ENCODE measurements at regions not wholly inside any gene's neighbourhood (a gene's known extent, or its start where the extent isn't known, plus 50 kb on each side); places are given as distances from the start of the nearest gene placed in this dataset.

DNA sequence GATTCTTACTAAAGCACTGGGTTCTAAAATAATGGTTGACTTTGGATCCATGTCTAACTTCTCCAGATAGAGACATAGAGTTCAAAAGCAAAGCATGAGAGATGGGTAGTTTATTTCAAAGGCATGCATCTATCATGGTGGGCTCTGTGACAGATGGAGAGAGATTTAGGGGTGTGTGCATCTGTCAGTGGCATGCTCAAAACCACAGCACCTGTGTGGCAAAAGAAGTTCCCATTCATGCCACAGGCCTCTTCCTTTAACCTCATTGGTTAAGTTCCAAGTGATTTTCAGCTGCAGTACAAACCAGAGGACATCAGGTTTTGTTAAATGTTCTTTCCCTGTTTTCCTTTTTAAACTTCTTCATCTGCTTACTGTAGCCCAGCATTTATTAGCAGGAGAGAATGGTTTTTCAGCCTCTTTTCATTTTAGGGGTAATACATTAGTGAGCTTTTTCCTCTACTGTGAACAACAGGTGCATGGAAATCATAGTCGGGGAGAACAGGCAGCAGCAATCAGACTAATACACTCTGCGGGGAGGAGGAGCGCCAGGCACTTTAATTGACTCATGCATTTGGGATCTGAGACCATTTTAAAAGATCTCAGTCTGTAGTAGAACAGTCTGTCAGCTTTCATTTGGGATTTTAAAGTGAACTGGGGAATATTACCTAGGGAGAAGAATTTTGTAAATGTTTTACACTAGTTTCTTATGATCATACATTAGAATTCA lies 52.4 kb upstream of the UPP2 start:
- DNase-seq (ENCODE audit: low read depth) = no peak

DNA sequence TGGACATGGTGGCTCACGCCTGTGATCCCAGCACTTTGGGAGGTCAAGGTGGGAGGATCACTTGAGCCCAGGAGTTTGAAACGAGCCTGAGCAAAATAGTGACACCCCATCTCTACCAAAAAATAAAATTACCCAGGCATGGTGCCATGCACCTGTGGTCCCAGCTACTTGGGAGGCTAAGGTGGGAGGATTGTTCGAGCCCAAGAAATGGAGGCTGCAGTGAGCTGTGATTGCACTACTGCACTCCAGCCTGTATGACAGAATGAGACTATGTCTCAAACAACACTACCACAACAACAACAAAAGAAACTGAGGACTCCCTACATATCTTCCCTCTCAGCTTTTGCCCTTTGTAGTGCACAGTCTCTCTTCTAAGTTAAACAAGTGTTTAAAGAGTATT lies 53.3 kb upstream of the UPP2 start:
- DNase-seq (ENCODE audit: low read depth) = no peak

DNA sequence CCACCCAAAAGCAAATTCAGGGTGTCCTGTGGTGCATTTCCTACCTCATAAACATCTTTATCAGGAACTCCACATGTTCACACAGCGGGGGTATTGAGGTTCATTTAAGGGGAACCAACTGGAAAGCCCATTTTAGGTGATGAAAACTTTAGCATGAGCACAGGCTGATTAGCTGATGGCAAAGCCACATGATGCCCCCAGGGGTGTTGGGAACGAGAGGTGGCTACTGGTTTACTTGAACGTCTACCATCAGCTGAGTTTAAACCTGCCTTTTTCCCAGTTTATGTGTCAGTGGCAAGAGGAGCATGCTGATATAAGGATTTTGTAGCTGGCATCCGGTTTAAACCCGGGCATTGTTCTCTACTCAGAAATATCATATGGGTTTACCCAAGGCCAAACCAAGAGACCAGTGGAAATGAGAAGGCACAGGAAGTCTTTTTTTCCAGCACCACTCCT lies 54.5 kb upstream of the UPP2 start:
- no peak for DNase-seq (ENCODE audit: low read depth)

DNA sequence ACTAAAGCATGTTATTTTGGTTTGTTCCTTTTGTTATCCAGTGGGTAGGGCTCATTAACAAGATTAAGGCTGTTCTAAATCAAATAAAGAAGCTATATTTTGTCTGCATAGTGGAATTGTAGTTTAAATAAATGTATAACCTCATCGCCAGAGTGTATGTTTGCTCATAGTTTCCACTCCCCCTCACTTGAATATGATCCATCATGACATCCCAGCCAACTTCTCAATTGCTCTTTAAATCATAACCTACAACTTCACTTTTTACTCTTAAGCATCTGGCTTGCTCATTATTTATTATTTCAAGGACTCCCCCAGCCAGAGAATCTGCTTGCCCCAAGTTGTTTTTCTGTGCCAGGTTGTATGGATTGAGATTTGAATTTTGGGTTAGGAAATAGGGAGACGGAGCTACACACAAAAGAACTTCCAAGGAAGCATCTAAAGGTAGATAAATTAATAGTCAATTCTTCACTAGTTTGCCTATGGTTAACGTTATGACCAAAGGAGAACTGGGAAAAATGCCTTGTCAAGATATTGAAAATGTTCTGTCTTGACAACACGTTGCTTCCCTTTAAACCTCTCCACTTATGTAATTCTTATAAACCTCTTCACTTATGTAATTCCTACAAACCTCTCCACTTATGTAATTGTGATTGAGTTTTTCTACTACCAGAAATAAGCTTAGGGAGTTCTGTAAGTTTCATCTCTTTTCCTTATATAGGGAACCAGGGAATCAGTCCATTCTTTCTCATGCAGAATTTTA lies 55.4 kb upstream of the UPP2 start:
- DNase-seq (ENCODE audit: low read depth) = no peak

DNA sequence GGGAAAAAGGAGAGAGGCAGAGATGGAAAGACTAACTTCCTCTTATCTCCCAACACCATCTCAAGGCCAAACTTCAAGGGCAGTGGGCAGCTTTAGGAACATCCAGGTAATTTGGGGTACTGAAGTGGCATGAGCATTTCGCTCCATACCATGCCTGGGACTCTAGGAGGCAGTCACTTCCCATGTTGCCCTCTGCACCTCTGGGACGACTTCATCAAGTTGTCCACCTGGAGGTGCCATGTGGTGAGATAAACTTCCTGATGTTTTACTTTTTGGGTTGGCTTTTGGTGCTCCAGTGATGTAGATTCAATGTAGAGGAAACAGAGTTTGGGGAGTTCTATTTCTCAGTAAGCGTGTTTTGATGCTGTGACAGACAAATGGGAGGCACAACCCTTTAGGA lies 56.3 kb upstream of the UPP2 start:
- no peak for DNase-seq (ENCODE audit: low read depth)

DNA sequence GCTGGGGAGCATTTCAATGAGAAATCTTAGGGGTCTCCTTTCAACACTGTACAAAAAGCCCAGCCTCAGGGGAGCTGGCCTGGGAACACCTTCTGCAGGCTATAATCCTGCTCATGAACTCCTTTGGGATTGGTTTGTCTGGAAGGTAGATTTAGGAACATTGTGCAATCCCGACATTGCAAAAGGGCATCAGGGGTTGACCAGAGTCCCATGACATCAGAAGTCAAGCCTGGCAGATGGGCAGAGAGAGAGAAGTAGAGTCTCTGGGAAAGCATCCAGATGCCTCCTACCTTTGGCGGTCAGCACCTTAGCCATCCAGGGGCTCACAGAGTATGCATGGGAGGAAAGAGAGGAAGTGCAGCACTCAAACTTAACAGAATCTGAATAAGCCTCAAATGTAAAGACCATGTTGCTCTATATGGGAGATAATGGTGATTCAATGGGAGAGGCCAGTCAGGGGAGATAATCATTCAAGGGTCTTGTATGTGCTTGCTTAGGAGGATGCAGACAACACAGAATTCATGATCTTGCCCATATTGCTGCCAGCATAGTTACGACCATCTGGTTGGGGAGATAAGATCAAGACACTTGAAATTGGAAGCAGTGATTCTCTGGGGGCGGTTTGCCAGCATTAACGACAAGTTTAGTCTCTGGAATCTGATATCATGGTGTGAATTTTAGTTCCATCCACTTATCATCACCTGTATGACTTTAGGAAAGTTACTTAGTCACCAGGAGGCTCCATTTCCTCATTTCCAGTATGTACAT lies 58.3 kb upstream of the UPP2 start:
- DNase-seq (ENCODE audit: low read depth) = no peak

DNA sequence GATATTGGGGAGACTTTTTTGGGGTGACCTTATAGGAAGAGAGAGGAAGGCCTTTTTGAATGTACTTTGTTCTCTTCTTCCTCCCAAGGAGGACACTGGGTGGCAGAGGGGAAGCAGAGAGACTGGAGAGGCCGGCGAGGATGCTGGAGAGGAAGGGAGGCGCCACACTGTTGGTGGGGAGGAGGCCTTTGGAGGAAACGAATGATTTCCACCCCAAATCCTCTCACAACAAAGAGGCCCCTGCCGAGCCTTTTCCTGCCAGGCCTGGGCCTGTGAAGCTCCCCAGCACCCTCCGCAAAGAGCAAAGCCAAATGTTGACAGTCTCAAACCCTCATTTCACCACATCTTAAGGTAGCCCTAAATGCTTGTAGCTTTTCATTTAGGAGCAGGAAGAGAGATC lies 59.0 kb upstream of the UPP2 start:
- no peak for DNase-seq (ENCODE audit: low read depth)

DNA sequence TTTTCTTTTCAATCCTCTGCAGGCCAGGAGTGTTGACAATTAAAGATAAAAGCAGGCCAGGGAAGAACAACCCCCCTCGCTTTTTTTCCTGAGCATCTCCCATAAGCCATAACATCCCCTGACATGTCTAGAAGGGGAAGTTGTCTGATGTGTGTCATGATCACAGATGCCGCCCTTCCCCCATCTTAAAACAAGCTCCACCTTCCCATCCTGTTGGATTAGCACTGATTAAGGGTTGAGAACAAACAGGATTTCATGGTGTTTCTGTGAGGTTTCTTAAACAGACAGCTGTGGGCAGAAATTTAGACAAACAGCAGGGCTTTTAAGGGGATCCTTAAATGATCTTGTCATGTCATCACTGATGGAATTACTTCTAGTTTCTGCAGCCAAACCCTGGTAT lies 59.4 kb upstream of the UPP2 start:
- no peak for DNase-seq (ENCODE audit: low read depth)

DNA sequence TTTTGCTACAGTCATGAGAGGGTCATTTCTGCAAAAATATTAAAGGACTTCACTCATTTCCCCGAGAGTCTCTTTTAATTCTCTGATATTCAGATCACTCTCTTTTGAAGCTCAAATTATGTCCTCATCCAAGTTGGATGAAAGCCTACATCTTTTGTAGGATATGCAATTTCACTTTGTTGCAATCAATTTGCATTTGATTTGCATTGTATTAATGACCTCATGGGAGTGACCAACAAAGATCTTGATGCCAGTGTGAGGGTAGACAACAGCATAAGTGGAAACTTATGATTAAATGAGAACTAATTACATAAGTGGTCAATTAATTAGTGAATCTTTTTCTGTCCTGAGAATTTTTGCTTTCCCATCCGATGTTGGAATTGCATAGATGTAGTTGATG lies 60.3 kb upstream of the UPP2 start:
- no peak for DNase-seq (ENCODE audit: low read depth)

DNA sequence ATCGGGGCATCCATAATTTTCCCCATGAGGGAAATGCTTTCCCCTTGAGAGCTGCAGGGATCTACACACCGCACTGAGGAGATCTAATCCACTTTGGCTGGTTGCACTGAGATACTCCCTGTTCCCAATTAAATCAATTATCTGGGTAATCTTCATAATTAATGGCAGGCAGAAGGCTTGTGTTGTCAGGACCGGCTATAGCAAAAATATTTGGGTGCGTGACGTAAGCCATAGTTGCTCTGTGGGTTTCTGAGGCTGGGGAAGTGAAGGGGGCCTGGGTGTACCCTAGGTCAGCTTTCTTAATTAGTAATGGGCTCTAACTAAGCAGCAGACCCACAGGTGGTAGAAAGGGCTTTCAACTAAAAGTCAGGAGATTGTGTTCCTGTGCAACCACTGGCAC lies 62.8 kb upstream of the UPP2 start:
- no peak for DNase-seq (ENCODE audit: low read depth)

DNA sequence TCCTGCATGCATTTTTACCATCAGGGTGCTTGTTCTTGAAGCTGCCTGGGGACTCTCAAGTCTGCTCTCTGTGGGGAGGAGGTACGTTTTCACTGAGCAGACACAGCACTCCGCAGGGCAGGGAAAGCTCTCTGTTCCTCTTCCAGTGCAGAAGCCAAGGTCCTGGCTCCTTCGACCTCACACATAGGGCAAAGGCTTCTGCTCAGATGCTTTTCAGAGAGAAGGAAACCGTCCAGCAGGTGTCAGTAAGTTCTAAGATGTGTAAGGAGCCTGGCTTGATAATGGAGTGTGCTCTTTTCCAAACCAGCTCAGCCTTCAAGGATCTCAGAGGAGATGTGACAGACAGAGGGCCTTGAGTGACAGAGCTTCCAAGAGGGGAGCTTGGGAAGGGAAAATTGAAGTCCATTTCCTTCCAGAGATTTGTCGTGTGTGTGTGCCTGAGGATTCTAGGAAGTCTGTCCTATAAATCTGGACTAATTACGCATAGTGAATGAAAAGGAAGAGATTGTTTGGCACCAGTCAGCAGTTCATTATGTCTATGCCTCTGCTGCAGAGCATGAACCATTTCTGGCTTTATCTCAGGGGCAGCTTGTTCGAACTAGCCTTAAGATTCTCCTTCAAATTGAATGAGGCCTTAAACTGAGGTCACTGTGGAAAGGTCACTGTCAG lies 67.3 kb upstream of the UPP2 start:
- peak; percentile 52 for DNase-seq (ENCODE audit: low read depth)

DNA sequence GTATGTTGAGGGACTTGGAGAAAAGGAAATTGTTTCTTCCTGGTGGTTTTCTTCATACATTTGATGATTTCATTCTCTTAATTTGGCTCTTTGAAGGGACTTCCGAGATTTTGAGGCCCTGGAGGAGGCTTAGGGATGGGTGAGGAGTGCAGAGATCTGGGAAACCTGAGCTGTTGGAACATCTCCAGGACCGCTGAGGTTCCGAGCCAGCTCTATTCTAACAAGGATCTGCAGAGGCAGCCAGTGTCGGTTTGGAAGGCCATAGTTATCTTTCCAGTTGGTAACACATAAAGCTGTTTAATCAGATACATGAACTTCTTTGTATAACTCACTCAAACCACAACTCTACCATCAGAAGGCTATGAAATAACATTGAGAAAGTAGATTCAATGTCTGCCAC lies 70.3 kb upstream of the UPP2 start:
- no peak for DNase-seq (ENCODE audit: low read depth)

DNA sequence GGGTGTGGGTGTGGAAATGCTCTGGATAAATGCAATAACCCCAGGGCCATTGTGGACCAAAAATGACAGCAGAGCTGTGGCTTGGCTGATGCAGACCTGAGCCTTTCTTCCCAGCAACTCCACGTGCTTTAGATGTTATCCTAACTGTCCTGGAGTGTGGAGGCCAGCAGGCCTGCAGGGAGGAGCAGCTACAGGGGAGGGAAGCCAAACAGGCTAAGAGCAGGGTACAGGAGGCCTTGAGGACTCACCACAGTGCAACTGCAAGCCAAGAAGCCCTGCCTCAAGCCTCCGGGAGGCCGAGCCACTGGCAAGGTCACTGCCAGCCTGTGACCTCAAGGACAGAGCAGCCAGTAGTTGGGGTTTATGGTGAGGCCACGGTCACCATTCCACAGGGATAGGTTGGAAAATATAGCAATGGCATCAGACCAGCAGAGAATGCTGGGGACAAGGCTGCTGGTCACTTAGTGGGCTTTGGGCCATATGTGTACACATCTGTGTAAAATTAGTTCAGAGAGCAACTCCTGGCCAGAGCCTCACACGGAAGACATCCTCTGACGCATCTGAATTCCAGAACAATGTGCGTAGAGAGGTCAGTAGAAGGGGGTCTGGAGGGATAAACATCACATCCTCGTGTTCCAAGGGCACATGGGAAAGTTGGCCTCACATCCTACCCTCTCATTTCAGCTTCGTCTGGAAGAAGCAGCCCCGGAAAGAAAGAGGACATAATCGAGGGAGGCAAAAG lies 76.2 kb upstream of the UPP2 start:
- DNase-seq (ENCODE audit: low read depth) = peak; percentile 7

DNA sequence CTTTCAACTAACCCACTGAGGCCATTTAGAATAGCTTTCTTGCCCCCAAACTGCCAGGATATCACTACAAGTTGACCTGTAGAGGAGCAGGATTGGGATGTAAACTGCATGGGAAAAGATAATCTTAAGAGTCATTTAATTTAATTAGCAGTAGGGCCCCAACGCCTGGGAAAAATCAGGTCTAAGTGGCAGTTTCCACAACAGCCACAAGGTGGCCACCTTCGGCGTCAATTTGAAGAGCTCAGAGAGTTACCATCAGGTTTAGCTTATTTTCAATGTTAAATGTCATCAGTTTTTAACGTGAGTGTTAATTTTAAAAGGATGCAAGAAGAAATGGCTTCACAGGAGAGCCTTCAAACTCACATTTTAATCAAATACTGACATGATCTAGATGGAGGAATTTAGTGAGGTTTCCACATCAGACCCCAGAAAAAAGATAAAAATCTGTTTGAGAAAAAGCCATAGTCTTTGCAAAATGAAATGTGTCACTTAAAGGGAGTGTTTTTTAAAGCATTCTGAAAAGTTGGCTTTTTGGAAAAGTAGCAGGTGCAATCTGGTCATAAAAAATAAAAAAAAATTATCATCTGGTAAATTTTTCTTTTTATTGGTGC lies 77.3 kb upstream of the UPP2 start:
- DNase-seq (ENCODE audit: low read depth) = peak; percentile 40

DNA sequence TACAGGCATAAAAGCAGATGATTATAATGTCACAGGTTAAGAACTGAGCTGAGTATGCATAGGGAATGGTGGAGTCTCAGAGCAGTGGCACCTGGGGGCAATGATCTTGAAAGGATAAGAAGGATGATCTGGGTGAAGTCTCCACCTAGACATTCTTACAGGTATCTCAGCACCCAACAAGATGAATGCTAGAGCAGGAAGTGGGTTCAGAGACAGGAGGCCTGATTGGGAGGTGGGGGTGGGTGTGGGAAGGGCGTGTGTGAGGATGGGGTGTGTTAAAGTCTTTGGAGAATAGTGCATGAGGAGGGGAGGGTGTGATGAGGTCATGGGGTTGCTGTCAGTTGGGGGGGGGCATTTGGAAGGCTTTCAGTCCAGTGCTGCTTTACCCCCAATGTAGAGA lies 78.8 kb upstream of the UPP2 start:
- no peak for DNase-seq (ENCODE audit: low read depth)

DNA sequence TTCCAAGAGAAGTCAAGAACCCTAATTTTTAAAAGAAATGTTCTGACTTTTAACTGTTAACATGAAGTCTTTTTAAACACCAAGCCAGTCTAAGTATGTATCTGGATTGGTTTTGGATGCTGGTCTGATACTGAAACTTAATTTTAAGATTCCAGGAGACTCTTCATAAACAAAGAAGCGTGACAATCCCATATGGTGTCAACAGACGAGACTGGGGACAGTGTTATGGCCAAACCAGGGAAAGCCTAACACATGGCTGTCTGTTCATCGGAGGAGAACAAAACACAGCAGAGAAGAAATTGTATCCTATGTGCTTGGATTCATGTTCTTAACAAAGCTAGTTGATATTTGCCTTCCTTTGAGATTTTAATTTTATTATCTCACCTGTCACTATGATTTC lies 80.5 kb upstream of the UPP2 start:
- no peak for DNase-seq (ENCODE audit: low read depth)

DNA sequence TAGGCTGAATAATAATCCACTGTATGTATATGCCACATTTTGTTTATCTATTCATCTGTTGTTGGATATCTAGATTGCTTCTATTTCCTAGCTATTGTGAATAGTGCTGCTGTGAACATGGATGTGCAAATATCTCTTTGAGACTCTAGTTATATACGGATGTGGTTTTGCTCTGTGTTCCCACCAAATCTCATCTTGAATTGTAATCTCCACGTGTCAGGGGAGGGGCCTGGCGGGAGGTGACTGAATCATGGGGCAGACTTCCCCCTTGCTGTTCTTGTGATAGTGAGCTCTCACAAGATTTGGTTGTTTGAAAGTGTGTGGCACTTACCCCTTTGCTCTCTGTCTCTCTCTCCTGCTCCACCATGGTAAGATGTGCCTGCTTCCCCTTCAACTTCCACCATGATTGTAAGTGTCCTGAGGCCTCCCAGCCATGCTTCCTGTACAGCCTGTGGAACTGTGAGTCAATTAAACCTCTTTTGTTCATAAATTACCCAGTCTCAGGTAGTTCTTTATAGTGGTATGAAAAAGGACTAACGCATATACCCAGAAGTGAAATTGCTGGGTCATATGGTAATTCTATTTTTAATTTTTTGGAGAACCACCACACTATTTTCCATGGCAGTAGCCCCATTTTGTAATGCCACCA lies 86.1 kb upstream of the UPP2 start:
- DNase-seq (ENCODE audit: low read depth) = no peak

DNA sequence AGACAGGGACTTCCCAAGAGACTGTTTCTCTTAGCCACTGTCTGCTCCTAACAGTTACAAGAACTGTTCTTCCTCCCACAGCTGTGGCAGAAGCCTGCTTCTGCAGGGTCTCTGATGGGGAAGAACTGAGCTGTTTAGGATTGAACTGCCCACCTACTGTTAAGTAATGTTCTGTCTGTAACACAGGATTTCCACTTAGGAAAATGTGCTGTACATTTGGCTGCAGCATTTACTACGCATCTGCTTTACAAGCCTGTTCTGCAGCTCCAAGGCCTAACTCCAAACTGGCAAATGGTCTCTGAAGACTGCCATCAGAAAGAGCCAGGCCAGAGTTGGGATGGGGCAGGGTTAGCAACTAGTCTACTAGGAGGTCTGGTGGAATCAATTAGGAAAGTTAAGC lies 87.8 kb upstream of the UPP2 start:
- DNase-seq (ENCODE audit: low read depth) = no peak

DNA sequence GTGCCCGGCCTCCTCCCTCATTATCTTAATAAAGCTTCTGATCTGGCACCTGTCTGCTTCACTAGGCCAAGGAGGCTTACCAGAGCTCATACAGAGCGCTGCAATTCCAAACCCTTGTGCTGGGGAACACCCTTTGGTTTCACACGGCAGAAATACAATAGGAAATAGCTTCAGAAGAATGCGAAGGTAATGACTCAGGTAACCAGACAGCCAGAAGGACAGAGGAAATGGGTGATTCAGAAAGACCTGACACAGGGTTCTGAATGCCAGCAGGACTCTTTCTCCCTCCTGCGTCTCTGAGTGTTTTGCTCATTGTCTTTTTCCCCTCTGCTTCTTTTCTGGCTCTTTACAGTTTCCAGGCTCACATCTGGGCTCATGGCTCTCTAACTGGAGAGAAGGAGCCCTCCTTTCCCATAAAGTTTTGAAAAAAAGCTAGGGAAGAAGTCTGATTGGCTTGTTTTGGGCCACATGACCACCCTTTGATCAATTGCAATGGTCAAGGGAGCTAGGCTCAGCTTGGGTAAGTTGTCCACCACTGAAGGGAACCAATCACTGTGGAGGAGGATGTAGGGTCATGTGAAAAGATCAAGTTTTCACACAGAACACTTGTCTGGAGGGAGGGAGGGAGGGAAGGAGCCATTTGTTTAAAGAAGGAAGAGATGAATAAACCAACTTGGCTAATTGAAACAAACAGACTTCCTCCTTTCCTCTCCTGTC lies 90.5 kb upstream of the UPP2 start:
- peak; percentile 67 for DNase-seq (ENCODE audit: low read depth)

DNA sequence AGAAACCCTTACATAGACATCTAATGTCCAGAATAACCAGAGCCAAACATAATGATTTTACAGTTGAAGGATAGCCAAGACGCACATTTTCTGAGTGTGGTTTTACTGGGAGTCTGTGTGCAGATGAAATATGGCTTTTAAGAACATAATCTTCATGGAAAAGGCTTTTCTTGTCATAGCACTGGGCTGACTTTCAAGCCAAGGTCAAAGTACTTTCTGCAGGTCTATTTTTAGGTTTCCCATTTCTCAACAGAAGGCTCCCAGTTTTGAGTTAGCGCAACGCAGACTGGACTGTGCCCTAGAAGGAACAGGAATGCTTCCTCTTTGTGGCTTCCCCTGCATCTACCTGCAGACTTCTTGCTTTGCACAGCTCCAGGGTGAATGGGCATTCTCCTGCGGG lies 92.3 kb upstream of the UPP2 start:
- DNase-seq (ENCODE audit: low read depth) = no peak

All from M059J (cell line).